GM12892 (cell line): ENCODE measurements at regions not wholly inside any gene's neighbourhood (a gene's known extent, or its start where the extent isn't known, plus 50 kb on each side); places are given as distances from the start of the nearest gene placed in this dataset.

ENCODE experiments used
- POLR2A ChIP-seq: IDR thresholded peaks from 2 replicates; pipeline ENCODE4 v1.6.1; 2011; ENCODE audit warnings: low read depth, low read length, control low read depth
- POLR2AphosphoS5 ChIP-seq: IDR thresholded peaks from 2 replicates; pipeline ENCODE4 v1.6.1; 2011; ENCODE audit warnings: low read depth, low read length, control low read depth
- TAF1 ChIP-seq: IDR thresholded peaks from 2 replicates; pipeline ENCODE4 v1.6.1; 2011; ENCODE audit warnings: low read depth, mild to moderate bottlenecking, control low read depth, low read length, borderline replicate concordance

GRCh38 chr17:79164408-79164807 is 89.8 kb downstream of the ENGASE start:
- TF ChIP-seq POLR2AphosphoS5, result no peak
- TF ChIP-seq POLR2A, result no peak
- TF ChIP-seq TAF1, result no peak
